ENCODE measurements at regions not wholly inside any gene's neighbourhood (a gene's known extent, or its start where the extent isn't known, plus 50 kb on each side); places are given as distances from the start of the nearest gene placed in this dataset.

DNA sequence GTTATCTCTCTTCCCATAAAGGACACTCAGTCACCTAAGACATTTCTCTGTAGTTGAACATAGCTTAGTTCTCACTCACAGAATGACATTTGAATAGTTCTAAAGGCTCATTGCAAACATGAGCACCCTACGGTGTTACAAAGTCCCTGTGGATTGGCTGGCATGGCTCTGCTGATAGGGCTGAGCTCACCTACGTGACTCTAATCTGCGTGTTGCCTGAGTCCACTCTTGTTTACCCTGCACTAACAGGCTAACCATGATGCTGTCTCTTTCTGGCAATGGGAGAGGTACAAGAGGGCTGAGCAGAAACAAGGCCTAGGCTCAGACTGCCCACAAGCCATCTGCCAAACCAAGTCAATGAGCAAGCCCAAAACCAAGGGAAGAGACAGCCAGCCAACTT is 103.6 kb downstream of the PALM2AKAP2 start:
- ATAC-seq (no peak), DNase-seq (no peak)

DNA sequence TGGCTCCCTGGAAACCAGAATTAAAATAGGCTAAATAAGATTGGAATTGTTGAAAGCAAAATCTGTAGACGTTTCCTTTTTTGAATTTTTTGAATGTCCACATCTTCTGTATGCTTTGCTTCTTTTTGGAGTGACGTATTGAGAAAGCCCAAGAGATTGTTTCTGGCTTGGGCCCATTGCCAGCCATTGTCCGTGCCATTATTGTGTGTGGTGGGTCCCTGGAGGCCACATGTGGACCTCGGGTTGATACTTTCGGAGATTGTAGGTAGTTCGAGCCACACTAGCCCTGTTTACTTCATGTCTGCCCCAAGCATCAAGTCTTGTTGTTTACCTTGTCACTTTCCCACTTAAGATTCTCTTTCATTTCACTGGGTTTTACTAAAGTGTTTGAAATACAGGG is 106.0 kb downstream of the PALM2AKAP2 start:
- ATAC-seq: no peak
- no peak for DNase-seq

DNA sequence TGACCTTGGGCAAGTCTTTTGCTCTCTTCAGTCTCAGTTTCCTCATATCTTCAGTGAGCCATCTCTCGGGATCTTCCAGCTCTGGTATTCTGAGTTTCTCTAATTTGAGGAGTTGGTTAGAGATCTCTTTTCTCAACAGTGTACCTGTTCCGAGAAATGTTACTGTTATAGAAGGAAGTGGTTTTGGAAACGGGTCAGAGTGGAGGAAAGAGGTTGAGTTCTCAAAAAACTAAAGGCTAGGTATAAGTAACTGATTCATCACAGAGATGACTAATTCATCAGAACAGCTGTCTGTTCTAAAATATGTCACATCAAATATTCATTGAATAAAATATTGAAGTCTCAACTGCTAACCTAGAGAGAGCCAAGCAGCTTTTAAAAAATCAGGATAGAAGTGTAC is 106.6 kb downstream of the PALM2AKAP2 start:
- ATAC-seq: peak; percentile 85
- no peak for DNase-seq

GRCh38 chr9:109887079-109887478 is 107.1 kb downstream of the PALM2AKAP2 start:
- no peak for DNase-seq
- peak; percentile 19 for ATAC-seq

GRCh38 chr9:109888695-109889094 is 108.7 kb downstream of the PALM2AKAP2 start:
- no peak for ATAC-seq
- no peak for DNase-seq

- DNase-seq (no peak), ATAC-seq (no peak)
Observed at GRCh38 chr9:109889456-109889855, 109.5 kb downstream of the PALM2AKAP2 start.

- ATAC-seq (no peak), DNase-seq (no peak)
Observed at GRCh38 chr9:109893241-109893640, 113.2 kb downstream of the PALM2AKAP2 start.

DNA sequence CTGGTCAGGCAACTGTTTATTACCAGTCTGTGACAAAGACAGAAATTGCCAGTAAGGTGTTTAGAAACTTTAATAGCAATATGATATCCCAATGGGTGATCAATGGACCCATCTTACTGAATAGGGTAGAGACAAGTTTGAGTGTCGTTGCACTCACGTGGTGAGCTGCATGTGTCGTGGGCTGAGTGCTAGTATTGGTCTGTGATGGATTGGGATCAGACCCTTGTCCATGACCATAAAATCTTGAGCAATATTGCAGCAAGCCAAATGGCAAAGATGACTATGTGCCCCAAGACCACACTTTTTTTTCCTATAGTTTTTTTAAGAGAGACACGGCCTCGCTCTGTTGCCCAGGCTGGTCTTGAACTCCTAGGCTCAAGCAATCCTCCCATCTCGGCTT is 114.5 kb downstream of the PALM2AKAP2 start:
- ATAC-seq: peak; percentile 64
- DNase-seq: no peak

- peak; percentile 40 for DNase-seq
- peak; percentile 66 for ATAC-seq
Observed at GRCh38 chr9:109894921-109895758, 115.1 kb downstream of the PALM2AKAP2 start.

DNA sequence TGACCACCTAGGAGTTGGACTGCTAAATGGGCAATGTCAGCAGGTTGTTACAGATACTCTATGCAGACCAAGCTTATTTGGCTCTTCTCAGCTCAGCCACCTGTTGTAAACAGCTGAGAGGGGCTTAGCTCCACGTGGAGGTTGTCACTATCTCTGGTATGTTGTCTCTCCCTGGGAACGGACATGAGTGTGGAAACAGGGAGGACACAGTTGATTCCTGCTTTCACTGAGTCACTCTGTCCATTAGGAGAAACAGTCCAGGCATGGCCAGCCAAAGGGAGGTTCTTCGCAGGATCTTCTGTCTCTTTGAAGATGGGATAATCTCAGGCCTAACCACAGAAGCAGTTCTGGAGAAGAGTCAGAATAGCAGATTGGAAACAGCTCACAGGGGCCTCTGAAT is 121.2 kb downstream of the PALM2AKAP2 start:
- ATAC-seq (no peak), DNase-seq (no peak)

DNA sequence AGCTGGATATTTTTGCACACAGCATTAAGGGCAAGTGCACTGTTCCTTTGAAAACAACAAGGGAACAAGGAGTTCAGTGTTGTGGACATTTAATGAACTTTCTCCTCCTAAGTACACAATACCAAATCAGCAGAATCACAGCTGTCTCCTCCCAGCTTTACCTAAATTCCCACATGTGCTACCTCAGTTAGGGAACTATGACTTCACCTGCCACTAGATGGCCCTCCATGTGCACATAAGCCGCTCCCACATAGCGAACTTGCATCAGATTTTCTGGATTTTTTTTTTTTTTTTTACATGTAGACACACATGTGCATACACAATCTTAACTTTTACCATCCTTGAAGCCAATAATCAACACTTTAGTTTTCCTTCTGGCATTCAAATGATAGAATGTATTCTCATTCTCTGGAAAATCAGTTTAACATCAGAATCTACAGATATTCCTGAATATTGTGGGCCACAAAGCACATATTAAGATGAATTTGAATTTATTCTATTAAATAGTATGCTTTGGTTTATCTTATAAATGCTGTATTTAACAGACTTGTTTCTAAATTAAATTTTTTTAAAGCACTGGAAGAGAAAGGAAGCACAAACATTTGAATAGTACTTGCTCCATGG is 123.6 kb downstream of the PALM2AKAP2 start:
- ATAC-seq (peak; percentile 60), DNase-seq (peak; percentile 62)

DNA sequence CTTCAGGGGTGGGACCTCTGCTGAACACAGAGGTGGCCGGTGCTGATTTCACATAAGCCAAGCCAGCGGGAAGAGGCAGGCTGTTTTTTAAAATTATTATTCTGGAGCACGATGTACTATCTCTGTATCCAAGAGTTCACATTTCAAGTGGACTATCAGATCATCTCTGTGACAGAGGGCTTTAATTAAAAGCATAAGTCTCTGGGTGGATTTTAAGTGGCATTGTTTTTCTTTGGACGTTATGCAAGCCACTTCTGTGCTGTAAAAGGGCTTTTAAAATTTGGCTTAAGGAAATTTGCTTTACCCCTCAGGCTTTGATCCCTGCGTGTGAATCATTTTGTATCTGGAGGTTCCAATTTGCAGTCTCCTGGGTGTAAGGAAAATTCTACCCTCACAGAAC is 124.7 kb downstream of the PALM2AKAP2 start:
- ATAC-seq: no peak

GRCh38 chr9:109905472-109905871 is 125.5 kb downstream of the PALM2AKAP2 start:
- no peak for DNase-seq
- no peak for ATAC-seq

More for the DNA sequence above, 124.7 kb downstream of the PALM2AKAP2 start:
- no peak for DNase-seq

DNA sequence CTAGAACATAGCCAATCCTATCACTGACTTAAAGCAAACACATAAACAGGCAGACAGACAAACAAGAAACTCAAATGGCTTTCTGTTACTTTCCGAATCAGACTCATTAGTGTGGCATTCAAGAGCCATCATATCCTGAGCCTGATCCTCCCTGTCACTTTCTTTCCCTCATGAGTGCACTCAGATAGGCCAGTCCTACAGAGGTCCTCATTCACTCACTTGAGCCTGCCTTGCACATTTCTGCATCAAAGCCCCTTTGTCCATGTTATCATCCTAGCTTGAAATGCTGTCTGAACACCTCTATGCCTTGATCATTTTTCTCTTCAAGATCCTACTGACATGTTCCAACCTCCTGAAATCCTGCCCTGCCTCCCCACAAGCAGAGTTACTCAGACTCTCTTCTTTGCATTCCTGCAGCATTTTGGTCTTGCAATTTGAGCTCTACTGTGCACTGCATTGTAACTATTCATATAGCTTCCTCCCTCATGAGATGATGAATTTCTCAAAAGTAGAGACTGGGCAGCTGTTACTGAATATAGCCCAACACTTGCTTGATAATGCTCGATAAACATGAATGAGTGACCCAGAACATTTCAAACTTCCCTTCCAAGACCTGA is 126.9 kb downstream of the PALM2AKAP2 start:
- DNase-seq: no peak
- ATAC-seq: no peak

GRCh38 chr9:109907400-109907799 is 127.4 kb downstream of the PALM2AKAP2 start:
- DNase-seq: no peak
- peak; percentile 23 for ATAC-seq

GRCh38 chr9:109907810-109908458 is 127.9 kb downstream of the PALM2AKAP2 start:
- DNase-seq (no peak), ATAC-seq (no peak)

DNA sequence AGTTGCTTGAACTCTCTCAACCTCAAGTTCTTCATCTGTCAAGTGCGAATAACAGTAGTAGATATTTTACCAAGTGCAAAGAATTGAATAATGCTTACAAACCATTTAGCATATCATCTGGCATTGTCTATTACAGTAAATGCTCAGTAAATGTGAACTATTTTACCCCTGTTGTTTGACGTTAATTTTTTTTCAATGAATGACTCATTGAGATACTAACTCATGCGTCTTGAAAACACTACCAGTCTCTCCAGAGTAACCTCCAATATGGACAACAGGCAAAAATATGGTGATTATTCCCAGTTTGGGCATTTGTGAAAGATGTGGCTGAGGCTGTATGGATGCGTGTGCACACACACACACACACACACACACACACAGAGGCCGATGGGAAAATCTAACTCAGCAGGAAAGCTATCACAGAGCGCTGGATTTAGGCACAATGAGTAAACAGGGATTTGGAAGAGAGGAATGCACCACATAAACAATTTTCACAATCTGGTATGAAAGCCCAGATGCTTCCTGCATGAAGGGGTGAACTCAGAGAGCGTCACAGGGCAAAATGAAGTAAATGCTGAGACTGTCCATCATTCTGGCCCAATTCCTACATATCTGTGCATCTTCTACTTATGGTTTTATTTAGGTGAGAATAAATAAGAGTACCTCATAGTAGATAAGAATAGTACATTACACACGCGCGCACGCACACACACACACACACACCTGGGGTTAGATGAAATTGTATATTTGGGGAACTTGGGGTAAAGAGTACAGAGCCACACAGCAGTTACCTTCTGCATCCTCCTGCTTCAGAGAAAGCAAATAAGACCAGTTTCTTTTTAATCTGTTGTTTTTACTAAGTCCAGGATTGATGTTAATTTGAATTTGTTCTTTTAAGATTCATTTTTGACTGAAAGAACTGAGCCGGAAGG is 128.7 kb downstream of the PALM2AKAP2 start:
- DNase-seq: no peak
- ATAC-seq: no peak

DNA sequence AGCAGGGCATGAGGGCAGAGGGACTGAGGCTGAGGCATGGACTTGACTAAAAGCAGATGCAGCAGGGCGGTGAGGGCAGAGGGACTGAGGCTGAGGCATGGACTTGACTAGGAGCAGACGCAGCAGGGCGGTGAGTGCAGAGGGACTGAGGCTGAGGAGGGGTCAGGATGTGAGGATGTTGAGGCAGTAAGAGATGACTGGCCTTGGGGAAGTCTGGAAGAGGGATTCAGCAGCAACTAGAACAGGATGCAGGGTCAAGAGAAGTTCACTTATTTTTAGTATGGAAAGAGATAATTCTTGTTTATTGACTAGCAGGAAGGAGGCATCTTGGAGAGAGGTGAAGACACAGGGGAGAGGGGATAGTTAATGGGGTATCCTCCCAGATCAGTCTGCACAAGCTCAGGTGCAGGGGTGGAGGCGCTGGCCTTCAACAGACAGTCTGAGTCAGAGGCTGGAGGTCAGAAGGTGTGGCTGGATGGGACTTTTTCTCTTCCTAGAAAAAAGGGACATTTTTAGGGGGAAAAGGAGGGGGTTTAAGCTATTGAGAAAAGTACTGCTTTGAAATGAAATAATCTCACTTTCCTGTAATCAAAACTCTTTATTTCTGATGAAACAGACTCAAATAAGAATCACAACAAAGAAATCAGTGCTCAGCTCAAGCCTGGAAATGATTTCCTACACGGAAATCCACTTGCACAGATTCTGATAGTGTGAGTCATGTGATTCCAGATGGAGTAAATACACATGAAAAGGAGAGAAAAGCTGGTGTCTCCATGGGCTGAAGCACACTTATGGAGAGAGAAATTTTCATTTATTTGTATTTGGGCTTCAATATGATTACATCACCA is 130.9 kb downstream of the PALM2AKAP2 start:
- ATAC-seq (no peak), DNase-seq (no peak)

DNA sequence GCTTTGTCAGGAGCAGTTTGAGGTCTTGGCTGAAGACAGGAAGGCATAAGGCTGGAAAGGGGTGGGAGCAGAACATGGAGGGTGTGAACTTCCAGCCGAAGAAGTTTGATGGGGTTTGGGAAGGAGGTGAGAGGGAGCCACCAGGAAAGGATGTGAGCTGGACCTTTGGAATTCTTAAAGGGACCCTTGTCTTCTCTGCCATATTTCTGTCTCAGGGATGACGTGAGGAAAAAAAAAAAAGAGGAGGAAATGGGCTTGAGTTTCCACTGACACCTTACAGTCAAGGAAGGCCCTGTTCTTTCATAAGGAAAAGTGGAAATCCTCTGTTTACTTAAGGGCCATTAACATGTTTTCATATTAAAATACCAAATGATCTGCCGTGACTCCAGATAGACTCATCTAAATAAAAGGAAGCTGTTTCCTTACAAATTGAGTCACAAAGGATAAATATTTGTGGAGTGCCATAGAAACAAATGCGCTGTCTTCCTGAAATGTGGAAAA is 132.1 kb downstream of the PALM2AKAP2 start:
- no peak for DNase-seq
- no peak for ATAC-seq

DNA sequence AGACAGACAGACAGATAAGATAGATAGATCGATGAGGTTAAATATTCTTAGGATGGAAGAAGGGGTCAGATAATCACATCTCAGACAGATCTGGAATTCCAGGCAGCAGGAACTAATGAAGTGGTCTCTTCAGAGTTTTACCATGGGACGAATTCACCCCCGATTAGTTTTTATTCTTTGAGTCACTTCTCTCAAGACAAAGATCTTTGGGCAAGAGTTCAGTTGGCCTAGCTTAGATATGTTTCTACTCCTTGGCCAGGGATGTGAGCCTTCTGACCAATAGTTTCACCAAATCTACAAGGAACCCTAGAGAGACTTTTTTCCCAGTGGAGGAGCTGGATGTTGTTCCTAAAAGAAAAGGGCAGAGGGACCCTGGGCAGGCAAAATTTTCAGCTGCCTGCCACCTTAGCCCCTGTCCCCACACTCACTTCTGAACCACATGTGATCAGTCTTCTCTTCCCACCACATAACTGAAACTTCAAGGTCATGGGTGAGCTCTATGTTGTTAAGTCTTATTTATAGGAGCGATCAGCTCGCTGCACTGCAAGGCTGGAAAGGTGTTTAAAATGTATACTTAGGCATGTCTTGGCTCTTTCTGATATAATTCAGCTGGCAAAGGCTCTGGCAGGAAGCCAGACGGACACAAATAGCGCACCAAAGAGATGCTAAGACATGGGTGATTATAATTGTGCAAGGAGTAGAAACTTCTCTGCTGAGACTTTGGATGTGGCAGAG is 132.9 kb downstream of the PALM2AKAP2 start:
- DNase-seq (no peak), ATAC-seq (no peak)
